HEK293T (cell line): ENCODE measurements at regions not wholly inside any gene's neighbourhood (a gene's known extent, or its start where the extent isn't known, plus 50 kb on each side); places are given as distances from the start of the nearest gene placed in this dataset.

Experiments used
- ARNT ChIP-seq: fragments of 450-650 bp; IDR thresholded peaks from 2 replicates; pipeline ENCODE4 v1.6.1; 2017; ENCODE audit warnings: mild to moderate bottlenecking
- CTBP1 ChIP-seq: fragments of 450-650 bp; IDR thresholded peaks from 2 replicates; pipeline ENCODE4 v1.6.1; 2016; ENCODE audit warnings: borderline replicate concordance
- ELF4 ChIP-seq: fragments of 450-650 bp; IDR thresholded peaks from 2 replicates; pipeline ENCODE4 v1.6.1; 2017; ENCODE audit warnings: antibody characterized with exemption
- FOXA1 ChIP-seq: fragments of 450-650 bp; IDR thresholded peaks from 2 replicates; pipeline ENCODE4 v1.6.1; 2016; ENCODE audit warnings: mild to moderate bottlenecking
- FOXM1 ChIP-seq: fragments of 450-650 bp; IDR thresholded peaks from 2 replicates; pipeline ENCODE4 v1.6.1; 2017; ENCODE audit warnings: mild to moderate bottlenecking, borderline replicate concordance
- HDGF ChIP-seq: fragments of 450-650 bp; IDR thresholded peaks from 2 replicates; pipeline ENCODE4 v1.6.1; 2017; ENCODE audit warnings: antibody characterized with exemption, borderline replicate concordance
- L3MBTL2 ChIP-seq: fragments of 450-650 bp; conservative IDR thresholded peaks from 2 replicates; pipeline ENCODE4 v1.6.1; 2016; ENCODE audit warnings: mild to moderate bottlenecking
- NFRKB ChIP-seq: fragments of 450-650 bp; IDR thresholded peaks from 2 replicates; pipeline ENCODE4 v1.6.1; 2016; ENCODE audit warnings: mild to moderate bottlenecking, moderate library complexity
- SUZ12 ChIP-seq: fragments of 450-650 bp; IDR thresholded peaks from 2 replicates; pipeline ENCODE4 v1.6.1; 2016; ENCODE audit warnings: mild to moderate bottlenecking
- TARDBP ChIP-seq: fragments of 450-650 bp; IDR thresholded peaks from 2 replicates; pipeline ENCODE4 v1.6.1; 2016

- no peak for TF ChIP-seq HDGF
- no peak for TF ChIP-seq FOXM1
- TF ChIP-seq SUZ12 = no peak
- no peak for TF ChIP-seq CTBP1
- no peak for TF ChIP-seq NFRKB
- no peak for TF ChIP-seq L3MBTL2
- TF ChIP-seq TARDBP = no peak
- no peak for TF ChIP-seq ELF4
- no peak for TF ChIP-seq ARNT
- no peak for TF ChIP-seq FOXA1
These were observed 53.4 kb upstream of the PTCH1 start for GRCh38 chr9:95570150-95570549.
